GM23338 (cell line): ENCODE measurements at regions not wholly inside any gene's neighbourhood (a gene's known extent, or its start where the extent isn't known, plus 50 kb on each side); places are given as distances from the start of the nearest gene placed in this dataset.

Experiments used
- ATAC-seq: fragments of 200-7000 bp; cut with Tn5 transposase; 3 replicates; pipeline ENCODE4 v1.9.1; 2020
- DNase-seq: peaks from one replicate; pipeline ENCODE4 v3.0.0-alpha.2; 2015; ENCODE audit warnings: low spot score
- H2AFZ ChIP-seq: fragments of 200-600 bp; sonication (generic); 2 replicates; pipeline ENCODE4 v1.8.0; 2016; ENCODE audit warnings: antibody characterized with exemption, mild to moderate bottlenecking, moderate library complexity
- H3F3A ChIP-seq: fragments of 200-600 bp; sonication (generic); replicated peaks from 2 replicates; pipeline ENCODE4 v1.8.0; 2017; ENCODE audit warnings: antibody characterized with exemption, mixed run types, low read depth
- H3K27ac ChIP-seq: fragments of 200-600 bp; sonication (generic); 2 replicates; pipeline ENCODE4 v1.6.1; 2016; ENCODE audit warnings: low read depth
- H3K27me3 ChIP-seq: fragments of 200-600 bp; sonication (generic); 2 replicates; pipeline ENCODE4 v1.8.0; 2016; ENCODE audit warnings: mild to moderate bottlenecking, mixed run types, moderate library complexity; ENCODE audit not compliant: insufficient read depth
- H3K36me3 ChIP-seq: fragments of 200-600 bp; sonication (generic); 2 replicates; pipeline ENCODE4 v1.8.0; 2016; ENCODE audit warnings: mild to moderate bottlenecking; ENCODE audit not compliant: insufficient read depth
- H3K4me1 ChIP-seq: fragments of 200-600 bp; sonication (generic); 2 replicates; pipeline ENCODE4 v1.8.0; 2016; ENCODE audit warnings: mild to moderate bottlenecking, moderate library complexity; ENCODE audit not compliant: insufficient read depth
- H3K4me2 ChIP-seq: fragments of 200-600 bp; sonication (generic); 2 replicates; pipeline ENCODE4 v1.7.1; 2017; ENCODE audit warnings: mixed run types
- H3K4me3 ChIP-seq: fragments of 200-600 bp; sonication (generic); 2 replicates; pipeline ENCODE4 v1.6.1; 2016; ENCODE audit warnings: mixed run types
- H3K79me2 ChIP-seq: fragments of 200-600 bp; sonication (generic); replicated peaks from 2 replicates; pipeline ENCODE4 v1.8.0; 2017; ENCODE audit warnings: mild to moderate bottlenecking; ENCODE audit not compliant: insufficient read depth
- H3K9me2 ChIP-seq: fragments of 200-600 bp; sonication (generic); 2 replicates; pipeline ENCODE4 v1.8.0; 2017; ENCODE audit not compliant: insufficient read depth
- H4K20me1 ChIP-seq: fragments of 200-600 bp; sonication (generic); replicated peaks from 2 replicates; pipeline ENCODE4 v1.8.0; 2017; ENCODE audit warnings: mild to moderate bottlenecking; ENCODE audit not compliant: insufficient read depth
- H3K27ac Mint-ChIP-seq: 2 replicates; pipeline ENCODE4 v1.8.0; 2020; ENCODE audit warnings: inconsistent platforms, mild to moderate bottlenecking, moderate library complexity, mixed read lengths
- H3K27me3 Mint-ChIP-seq: 3 replicates; pipeline ENCODE4 v1.8.0; 2022; ENCODE audit warnings: low read depth, mild to moderate bottlenecking, moderate library complexity, mixed read lengths, inconsistent platforms; ENCODE audit not compliant: insufficient read depth, poor library complexity
- H3K36me3 Mint-ChIP-seq: 3 replicates; pipeline ENCODE4 v1.8.0; 2021; ENCODE audit warnings: low read depth, mild to moderate bottlenecking, inconsistent platforms, moderate library complexity, mixed read lengths
- H3K4me1 Mint-ChIP-seq: 3 replicates; pipeline ENCODE4 v1.8.0; 2020; ENCODE audit warnings: mild to moderate bottlenecking, inconsistent platforms, mixed read lengths
- H3K4me3 Mint-ChIP-seq: 3 replicates; pipeline ENCODE4 v1.8.0; 2021; ENCODE audit warnings: moderate library complexity, mild to moderate bottlenecking, inconsistent platforms, mixed read lengths
- H3K9me3 Mint-ChIP-seq: 3 replicates; pipeline ENCODE4 v1.8.0; 2020; ENCODE audit warnings: moderate library complexity, mild to moderate bottlenecking, inconsistent platforms, mixed read lengths
- CREB1 ChIP-seq: fragments of 250-450 bp; sonication (Bioruptor Pico); IDR thresholded peaks from 2 replicates; pipeline ENCODE4 v1.5.0; 2020; ENCODE audit warnings: low read depth, mild to moderate bottlenecking, moderate library complexity
- ETS1 ChIP-seq: IDR thresholded peaks from 2 replicates; pipeline ENCODE4 v1.6.1; 2016; ENCODE audit warnings: antibody characterized with exemption
- EZH2 ChIP-seq: fragments of 200-600 bp; sonication (generic); IDR thresholded peaks from one replicate; pipeline ENCODE4 v1.8.0; 2017; ENCODE audit warnings: antibody characterized with exemption, mild to moderate bottlenecking, low read depth; ENCODE audit not compliant: unreplicated experiment
- EZH2phosphoT487 ChIP-seq: fragments of 200-600 bp; sonication (generic); IDR thresholded peaks from one replicate; pipeline ENCODE4 v1.8.1; 2018; ENCODE audit warnings: antibody characterized with exemption; ENCODE audit not compliant: unreplicated experiment
- JUNB ChIP-seq: IDR thresholded peaks from one replicate; pipeline ENCODE4 v1.6.1; 2016; ENCODE audit warnings: antibody characterized with exemption; ENCODE audit not compliant: unreplicated experiment
- NANOG ChIP-seq: IDR thresholded peaks from 2 replicates; pipeline ENCODE4 v1.6.1; 2016; ENCODE audit warnings: antibody characterized with exemption, borderline replicate concordance
- POLR2AphosphoS5 ChIP-seq: IDR thresholded peaks from 2 replicates; pipeline ENCODE4 v1.6.1; 2016; ENCODE audit warnings: antibody characterized with exemption, low read depth
- REST ChIP-seq: IDR thresholded peaks from one replicate; pipeline ENCODE4 v1.6.1; 2018; ENCODE audit warnings: antibody characterized with exemption; ENCODE audit not compliant: unreplicated experiment
- STAT1 ChIP-seq: IDR thresholded peaks from one replicate; pipeline ENCODE4 v1.6.1; 2016; ENCODE audit warnings: antibody characterized with exemption; ENCODE audit not compliant: unreplicated experiment
- ZNF114 ChIP-seq: fragments of 250-450 bp; sonication (Bioruptor Pico); IDR thresholded peaks from 2 replicates; pipeline ENCODE4 v1.5.0; 2020; ENCODE audit warnings: mild to moderate bottlenecking, moderate library complexity
- ZNF331 ChIP-seq: fragments of 250-450 bp; sonication (Bioruptor Pico); IDR thresholded peaks from 2 replicates; pipeline ENCODE4 v1.5.0; 2020; ENCODE audit warnings: low read depth, mild to moderate bottlenecking, moderate library complexity
- TF ChIP-seq, protein P1 (sequence below): fragments of 250-450 bp; sonication (Bioruptor Pico); IDR thresholded peaks from 2 replicates; pipeline ENCODE4 v1.5.0; 2020; ENCODE audit warnings: mild to moderate bottlenecking, moderate library complexity
- TF ChIP-seq, protein P2 (sequence below), 2 experiments: fragments of 200-600 bp in 1 of 2; sonication (generic) in 1 of 2; conservative IDR thresholded peaks; 2 replicates each; pipeline versions ENCODE4 v1.5.1 to v1.6.1; 2016 to 2017; ENCODE audit warnings: antibody characterized with exemption in 2 of 2, low read depth in 2 of 2, mild to moderate bottlenecking in 2 of 2, moderate library complexity in 1 of 2

- TF ChIP-seq EZH2 (no peak), CREB1 (CRISPR knock-in tag) (no peak), ZNF114 (no peak)
These were observed 1500.4 kb downstream of the DPP10 start (continued) for GRCh38 chr2:115942800-115943199.

DNA sequence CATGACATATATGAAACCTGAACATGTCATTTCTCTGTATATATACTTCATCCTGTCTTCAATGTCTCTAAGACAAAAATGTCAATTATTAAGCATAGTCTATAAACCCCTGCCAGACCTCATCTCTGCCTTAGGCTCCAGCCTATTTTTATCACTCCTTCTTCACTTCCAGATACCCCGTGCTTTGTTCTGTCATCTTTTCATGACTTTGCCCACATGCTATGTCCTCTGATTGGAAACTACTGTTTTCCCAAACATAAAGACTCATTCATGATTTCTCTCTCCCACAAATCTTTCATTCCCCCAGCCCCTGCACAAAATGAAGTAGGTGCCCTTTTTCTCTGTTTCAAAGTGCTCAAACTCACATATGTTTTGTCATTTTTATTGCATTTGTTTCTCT, 1503.9 kb downstream of the DPP10 start:
- TF ChIP-seq ZNF114: no peak
- TF ChIP-seq JUNB: no peak
- no peak for TF ChIP-seq EZH2phosphoT487
- TF ChIP-seq REST: no peak
- no peak for TF ChIP-seq NANOG
- TF ChIP-seq, protein P1, sequence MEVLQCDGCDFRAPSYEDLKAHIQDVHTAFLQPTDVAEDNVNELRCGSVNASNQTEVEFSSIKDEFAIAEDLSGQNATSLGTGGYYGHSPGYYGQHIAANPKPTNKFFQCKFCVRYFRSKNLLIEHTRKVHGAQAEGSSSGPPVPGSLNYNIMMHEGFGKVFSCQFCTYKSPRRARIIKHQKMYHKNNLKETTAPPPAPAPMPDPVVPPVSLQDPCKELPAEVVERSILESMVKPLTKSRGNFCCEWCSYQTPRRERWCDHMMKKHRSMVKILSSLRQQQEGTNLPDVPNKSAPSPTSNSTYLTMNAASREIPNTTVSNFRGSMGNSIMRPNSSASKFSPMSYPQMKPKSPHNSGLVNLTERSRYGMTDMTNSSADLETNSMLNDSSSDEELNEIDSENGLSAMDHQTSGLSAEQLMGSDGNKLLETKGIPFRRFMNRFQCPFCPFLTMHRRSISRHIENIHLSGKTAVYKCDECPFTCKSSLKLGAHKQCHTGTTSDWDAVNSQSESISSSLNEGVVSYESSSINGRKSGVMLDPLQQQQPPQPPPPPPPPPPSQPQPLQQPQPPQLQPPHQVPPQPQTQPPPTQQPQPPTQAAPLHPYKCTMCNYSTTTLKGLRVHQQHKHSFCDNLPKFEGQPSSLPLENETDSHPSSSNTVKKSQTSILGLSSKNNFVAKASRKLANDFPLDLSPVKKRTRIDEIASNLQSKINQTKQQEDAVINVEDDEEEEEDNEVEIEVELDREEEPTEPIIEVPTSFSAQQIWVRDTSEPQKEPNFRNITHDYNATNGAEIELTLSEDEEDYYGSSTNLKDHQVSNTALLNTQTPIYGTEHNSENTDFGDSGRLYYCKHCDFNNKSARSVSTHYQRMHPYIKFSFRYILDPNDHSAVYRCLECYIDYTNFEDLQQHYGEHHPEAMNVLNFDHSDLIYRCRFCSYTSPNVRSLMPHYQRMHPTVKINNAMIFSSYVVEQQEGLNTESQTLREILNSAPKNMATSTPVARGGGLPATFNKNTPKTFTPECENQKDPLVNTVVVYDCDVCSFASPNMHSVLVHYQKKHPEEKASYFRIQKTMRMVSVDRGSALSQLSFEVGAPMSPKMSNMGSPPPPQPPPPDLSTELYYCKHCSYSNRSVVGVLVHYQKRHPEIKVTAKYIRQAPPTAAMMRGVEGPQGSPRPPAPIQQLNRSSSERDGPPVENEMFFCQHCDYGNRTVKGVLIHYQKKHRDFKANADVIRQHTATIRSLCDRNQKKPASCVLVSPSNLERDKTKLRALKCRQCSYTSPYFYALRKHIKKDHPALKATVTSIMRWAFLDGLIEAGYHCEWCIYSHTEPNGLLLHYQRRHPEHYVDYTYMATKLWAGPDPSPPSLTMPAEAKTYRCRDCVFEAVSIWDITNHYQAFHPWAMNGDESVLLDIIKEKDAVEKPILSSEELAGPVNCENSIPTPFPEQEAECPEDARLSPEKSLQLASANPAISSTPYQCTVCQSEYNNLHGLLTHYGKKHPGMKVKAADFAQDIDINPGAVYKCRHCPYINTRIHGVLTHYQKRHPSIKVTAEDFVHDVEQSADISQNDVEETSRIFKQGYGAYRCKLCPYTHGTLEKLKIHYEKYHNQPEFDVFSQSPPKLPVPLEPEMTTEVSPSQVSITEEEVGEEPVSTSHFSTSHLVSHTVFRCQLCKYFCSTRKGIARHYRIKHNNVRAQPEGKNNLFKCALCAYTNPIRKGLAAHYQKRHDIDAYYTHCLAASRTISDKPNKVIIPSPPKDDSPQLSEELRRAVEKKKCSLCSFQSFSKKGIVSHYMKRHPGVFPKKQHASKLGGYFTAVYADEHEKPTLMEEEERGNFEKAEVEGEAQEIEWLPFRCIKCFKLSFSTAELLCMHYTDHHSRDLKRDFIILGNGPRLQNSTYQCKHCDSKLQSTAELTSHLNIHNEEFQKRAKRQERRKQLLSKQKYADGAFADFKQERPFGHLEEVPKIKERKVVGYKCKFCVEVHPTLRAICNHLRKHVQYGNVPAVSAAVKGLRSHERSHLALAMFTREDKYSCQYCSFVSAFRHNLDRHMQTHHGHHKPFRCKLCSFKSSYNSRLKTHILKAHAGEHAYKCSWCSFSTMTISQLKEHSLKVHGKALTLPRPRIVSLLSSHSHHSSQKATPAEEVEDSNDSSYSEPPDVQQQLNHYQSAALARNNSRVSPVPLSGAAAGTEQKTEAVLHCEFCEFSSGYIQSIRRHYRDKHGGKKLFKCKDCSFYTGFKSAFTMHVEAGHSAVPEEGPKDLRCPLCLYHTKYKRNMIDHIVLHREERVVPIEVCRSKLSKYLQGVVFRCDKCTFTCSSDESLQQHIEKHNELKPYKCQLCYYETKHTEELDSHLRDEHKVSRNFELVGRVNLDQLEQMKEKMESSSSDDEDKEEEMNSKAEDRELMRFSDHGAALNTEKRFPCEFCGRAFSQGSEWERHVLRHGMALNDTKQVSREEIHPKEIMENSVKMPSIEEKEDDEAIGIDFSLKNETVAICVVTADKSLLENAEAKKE (CRISPR knock-in tag): no peak
- TF ChIP-seq EZH2: no peak
- no peak for TF ChIP-seq CREB1 (CRISPR knock-in tag)
- no peak for TF ChIP-seq ZNF331 (CRISPR knock-in tag)
- no peak for TF ChIP-seq ETS1
- TF ChIP-seq, protein P2, sequence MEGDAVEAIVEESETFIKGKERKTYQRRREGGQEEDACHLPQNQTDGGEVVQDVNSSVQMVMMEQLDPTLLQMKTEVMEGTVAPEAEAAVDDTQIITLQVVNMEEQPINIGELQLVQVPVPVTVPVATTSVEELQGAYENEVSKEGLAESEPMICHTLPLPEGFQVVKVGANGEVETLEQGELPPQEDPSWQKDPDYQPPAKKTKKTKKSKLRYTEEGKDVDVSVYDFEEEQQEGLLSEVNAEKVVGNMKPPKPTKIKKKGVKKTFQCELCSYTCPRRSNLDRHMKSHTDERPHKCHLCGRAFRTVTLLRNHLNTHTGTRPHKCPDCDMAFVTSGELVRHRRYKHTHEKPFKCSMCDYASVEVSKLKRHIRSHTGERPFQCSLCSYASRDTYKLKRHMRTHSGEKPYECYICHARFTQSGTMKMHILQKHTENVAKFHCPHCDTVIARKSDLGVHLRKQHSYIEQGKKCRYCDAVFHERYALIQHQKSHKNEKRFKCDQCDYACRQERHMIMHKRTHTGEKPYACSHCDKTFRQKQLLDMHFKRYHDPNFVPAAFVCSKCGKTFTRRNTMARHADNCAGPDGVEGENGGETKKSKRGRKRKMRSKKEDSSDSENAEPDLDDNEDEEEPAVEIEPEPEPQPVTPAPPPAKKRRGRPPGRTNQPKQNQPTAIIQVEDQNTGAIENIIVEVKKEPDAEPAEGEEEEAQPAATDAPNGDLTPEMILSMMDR (conservative IDR thresholded peaks at IDR 0.05; ENCODE audit: low read depth in 2 of 2): no peak
- no peak for TF ChIP-seq STAT1
- no peak for TF ChIP-seq POLR2AphosphoS5
- no peaks in the 10 kb centered on the region for H3K27me3 ChIP-seq

More for the DNA sequence above, 1503.9 kb downstream of the DPP10 start:
- DNase-seq: no peak
- Mint-ChIP-seq H3K4me1 (no peaks in the 10 kb centered on the region), H3K9me3 (no peaks in the 10 kb centered on the region), H3K36me3 (no peaks in the 10 kb centered on the region), H3K27me3 (no peaks in the 10 kb centered on the region), H3K27ac (no peak overlapping the region), H3K4me3 (no peak overlapping the region)
- H3K27ac ChIP-seq: no peak overlapping the region
- no peak overlapping the region for H3K4me2 ChIP-seq
- ATAC-seq: no peak
- no peaks in the 10 kb centered on the region for H3K79me2 ChIP-seq
- H3F3A ChIP-seq: no peaks in the 10 kb centered on the region
- no peak overlapping the region for H2AFZ ChIP-seq
- H3K9me2 ChIP-seq: no peaks in the 10 kb centered on the region
- no peak overlapping the region for H3K4me3 ChIP-seq
- no peaks in the 10 kb centered on the region for H3K36me3 ChIP-seq
- H4K20me1 ChIP-seq: no peaks in the 10 kb centered on the region
- H3K4me1 ChIP-seq: no peaks in the 10 kb centered on the region
